A549 (cell line): ENCODE measurements at regions not wholly inside any gene's neighbourhood (a gene's known extent, or its start where the extent isn't known, plus 50 kb on each side); places are given as distances from the start of the nearest gene placed in this dataset.

Source experiments
- ATAC-seq, 2 experiments: fragments of 200-7000 bp in 1 of 2; fragments of >200 bp in 1 of 2; cut with Nextera tagmentation in 1 of 2; cut with Tn5 transposase in 1 of 2; 3 replicates each; pipeline versions ENCODE4 v1.8.0 to v1.9.1; 2018 to 2020; ENCODE audit warnings: mild to moderate bottlenecking in 1 of 2, moderate library complexity in 1 of 2
- CTCF ChIA-PET: fragments of 300-600 bp; sonication (Branson Sonifier 250); formaldehyde crosslinking; extraction: SDS; loops from one replicate; lab custom pipeline; 2021; ENCODE audit warnings: antibody characterized with exemption, inconsistent platforms; lab: Yijun Ruan, JAX
- POLR2A ChIA-PET: fragments of 350-600 bp; formaldehyde crosslinking; extraction: SDS; loops from one replicate; lab custom pipeline; 2021; ENCODE audit warnings: antibody characterized with exemption, inconsistent platforms; lab: Yijun Ruan, JAX
- DNase-seq, 2 experiments: peaks; one replicate each; pipeline versions ENCODE4 v3.0.0 to v3.0.0-alpha.2; 2011 to 2016; ENCODE audit warnings: low read depth in 1 of 2, low spot score in 1 of 2
- FAIRE-seq: peaks from 2 replicates; lab custom pipeline; 2011; peaks lifted over from hg19 to GRCh38; lab: Jason Lieb, UNC
- H3K27ac ChIP-seq, 2 experiments: fragments of >200 bp; sonication (Bioruptor Twin); formaldehyde crosslinking; 3 replicates each; pipeline ENCODE4 v1.5.1; 2016 to 2017
- H3K4me1 ChIP-seq: fragments of >200 bp; sonication (Bioruptor Twin); formaldehyde crosslinking; 3 replicates; pipeline ENCODE4 v1.6.1; 2016
- H3K4me2 ChIP-seq: fragments of >200 bp; sonication (Bioruptor Twin); formaldehyde crosslinking; 3 replicates; pipeline ENCODE4 v1.6.1; 2016
- H3K4me3 ChIP-seq: fragments of >200 bp; sonication (Bioruptor Twin); formaldehyde crosslinking; 3 replicates; pipeline ENCODE4 v1.5.1; 2016
- H3K9me3 ChIP-seq: fragments of >200 bp; sonication (Bioruptor Twin); formaldehyde crosslinking; 3 replicates; pipeline ENCODE4 v1.6.1; 2016
- BHLHE40 ChIP-seq: IDR thresholded peaks from 2 replicates; pipeline ENCODE4 v1.6.1; 2012; ENCODE audit warnings: low read depth, low read length, inconsistent platforms
- CEBPB ChIP-seq, 2 experiments: fragments of >200 bp in 1 of 2; sonication (Bioruptor Twin) in 1 of 2; formaldehyde crosslinking in 1 of 2; IDR thresholded peaks; 2 replicates each; pipeline ENCODE4 v1.6.1; 2012 to 2016
- CHD4 ChIP-seq: fragments of 200-600 bp; sonication (generic); IDR thresholded peaks from 2 replicates; pipeline ENCODE4 v1.6.1; 2016; ENCODE audit warnings: antibody characterized with exemption, mild to moderate bottlenecking, borderline replicate concordance
- EHMT2 ChIP-seq: fragments of 200-600 bp; sonication (generic); IDR thresholded peaks from 2 replicates; pipeline ENCODE4 v1.6.1; 2016; ENCODE audit warnings: antibody characterized with exemption, low read depth, mild to moderate bottlenecking, moderate library complexity
- FOSB ChIP-seq: fragments of 250-450 bp; sonication (Bioruptor Pico); IDR thresholded peaks from 2 replicates; pipeline ENCODE4 v1.5.0; 2020; ENCODE audit warnings: mild to moderate bottlenecking, moderate library complexity
- FOSL2 ChIP-seq, 2 experiments: fragments of 450-650 bp in 1 of 2; fragments of >200 bp in 1 of 2; sonication (Bioruptor Twin) in 1 of 2; formaldehyde crosslinking; IDR thresholded peaks; 2 replicates each; pipeline versions ENCODE4 v1.5.0 to v1.6.1; 2016 to 2020; ENCODE audit warnings: mild to moderate bottlenecking in 1 of 2, moderate library complexity in 1 of 2
- GATA3 ChIP-seq: IDR thresholded peaks from 2 replicates; pipeline ENCODE4 v1.6.1; 2012; ENCODE audit warnings: borderline replicate concordance
- HMGXB4 ChIP-seq: fragments of 250-450 bp; sonication (Bioruptor Pico); IDR thresholded peaks from 2 replicates; pipeline ENCODE4 v1.5.0; 2021; ENCODE audit warnings: mild to moderate bottlenecking, moderate library complexity, borderline replicate concordance
- JUN ChIP-seq, 2 experiments: fragments of >200 bp; sonication (Bioruptor Twin); formaldehyde crosslinking; IDR thresholded peaks; 2 replicates in 1 of 2; 3 replicates in 1 of 2; pipeline ENCODE4 v1.6.1; 2016 to 2017
- MAFK ChIP-seq: fragments of 450-650 bp; IDR thresholded peaks from 2 replicates; pipeline ENCODE4 v1.6.1; 2014; ENCODE audit not compliant: partially characterized antibody
- MYC ChIP-seq: IDR thresholded peaks from 2 replicates; pipeline ENCODE4 v1.6.1; 2012; ENCODE audit warnings: mild to moderate bottlenecking, inconsistent platforms, low read length, improper control_type of control experiment, borderline replicate concordance
- NR3C1 ChIP-seq: fragments of >200 bp; sonication (Bioruptor Twin); formaldehyde crosslinking; IDR thresholded peaks from 3 replicates; pipeline ENCODE4 v1.6.1; 2017
- POLR2AphosphoS2 ChIP-seq: conservative IDR thresholded peaks from 2 replicates; pipeline ENCODE4 v1.6.1; 2012; ENCODE audit warnings: low read length, improper control_type of control experiment, inconsistent platforms
- RARB ChIP-seq: fragments of 250-450 bp; sonication (Bioruptor Pico); IDR thresholded peaks from 2 replicates; pipeline ENCODE4 v1.8.0; 2021; ENCODE audit warnings: mild to moderate bottlenecking, moderate library complexity
- RCOR1 ChIP-seq: fragments of 150-350 bp; IDR thresholded peaks from 2 replicates; pipeline ENCODE4 v1.6.1; 2014; ENCODE audit warnings: antibody characterized with exemption, low read length, low read depth
- TFCP2L1 ChIP-seq: fragments of 250-450 bp; sonication (Bioruptor Pico); IDR thresholded peaks from 2 replicates; pipeline ENCODE4 v1.5.0; 2021; ENCODE audit warnings: mild to moderate bottlenecking
- ZFP36 ChIP-seq: fragments of 450-650 bp; IDR thresholded peaks from 2 replicates; pipeline ENCODE4 v1.6.1; 2014; ENCODE audit warnings: borderline replicate concordance; ENCODE audit not compliant: partially characterized antibody
- ZNF302 ChIP-seq: fragments of 250-450 bp; sonication (Bioruptor Pico); IDR thresholded peaks from 2 replicates; pipeline ENCODE4 v1.9.0; 2021; ENCODE audit warnings: inconsistent platforms, mild to moderate bottlenecking, moderate library complexity
- ZSCAN20 ChIP-seq: fragments of 250-450 bp; sonication (Bioruptor Pico); IDR thresholded peaks from 2 replicates; pipeline ENCODE4 v1.8.0; 2022; ENCODE audit warnings: mild to moderate bottlenecking, moderate library complexity
- WGBS: methylation state at CpG from one replicate; pipeline ENCODE4 v1.1.6; 2017; ENCODE audit errors: missing lambda C conversion rate; 5-methylcytosine and 5-hydroxymethylcytosine counted together
- TF ChIP-seq, protein P1 (sequence below): IDR thresholded peaks from 2 replicates; pipeline ENCODE4 v1.6.1; 2012; ENCODE audit warnings: low read depth, borderline replicate concordance
- TF ChIP-seq, protein P2 (sequence below): fragments of 450-650 bp; IDR thresholded peaks from 2 replicates; pipeline ENCODE4 v1.6.1; 2014; ENCODE audit warnings: antibody characterized with exemption
- TF ChIP-seq, protein P3 (sequence below): IDR thresholded peaks from 2 replicates; pipeline ENCODE4 v1.6.1; 2012

DNA sequence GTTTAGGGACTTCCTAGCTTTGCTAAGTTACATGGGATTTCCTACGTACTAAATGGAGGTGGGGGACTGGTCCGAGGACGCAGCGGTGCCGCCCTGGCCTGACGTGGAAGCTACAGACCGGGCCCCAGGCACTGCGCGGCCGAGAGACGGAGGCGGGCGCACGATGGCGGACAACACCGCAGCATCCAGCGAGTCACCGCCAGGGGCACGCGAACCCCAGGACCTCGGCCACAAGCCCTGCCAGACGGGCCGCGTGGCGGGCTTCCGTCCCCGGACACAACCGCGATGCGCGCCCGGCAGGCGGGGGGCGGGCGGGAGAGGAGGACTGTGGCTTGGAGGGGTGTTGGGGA lies 1516.9 kb upstream of the DEFB115 start:
- Histone ChIP-seq H3K27ac (no peak overlapping the region), H3K4me1 (no peaks in the 10 kb centered on the region), H3K4me3 (no peak overlapping the region), H3K9me3 (no peaks in the 10 kb centered on the region; the same call in 2 of the 3 replicates), H3K4me2 (no peak overlapping the region)
- DNase-seq = no peak
- ChIA-PET POLR2A (no interaction called here), CTCF (no interaction called here)
- no peak for FAIRE-seq
- no peak for ATAC-seq
- TF ChIP-seq ZFP36 = no peak
- no peak for TF ChIP-seq TFCP2L1 (CRISPR knock-in tag)
- no peak for TF ChIP-seq ZNF302
- TF ChIP-seq ZSCAN20 (CRISPR knock-in tag) = no peak
- no peak for TF ChIP-seq FOSL2 (IDR thresholded peaks at IDR 0.05)
- TF ChIP-seq FOSL2 (CRISPR knock-in tag; IDR thresholded peaks at IDR 0.05) = no peak
- no peak for TF ChIP-seq HMGXB4 (CRISPR knock-in tag)
- TF ChIP-seq, protein P1, sequence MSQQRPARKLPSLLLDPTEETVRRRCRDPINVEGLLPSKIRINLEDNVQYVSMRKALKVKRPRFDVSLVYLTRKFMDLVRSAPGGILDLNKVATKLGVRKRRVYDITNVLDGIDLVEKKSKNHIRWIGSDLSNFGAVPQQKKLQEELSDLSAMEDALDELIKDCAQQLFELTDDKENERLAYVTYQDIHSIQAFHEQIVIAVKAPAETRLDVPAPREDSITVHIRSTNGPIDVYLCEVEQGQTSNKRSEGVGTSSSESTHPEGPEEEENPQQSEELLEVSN = no peak
- TF ChIP-seq RARB (CRISPR knock-in tag) = no peak
- TF ChIP-seq MYC = no peak
- no peak for TF ChIP-seq CEBPB (IDR thresholded peaks at IDR 0.05)
- no peak for TF ChIP-seq JUN (IDR thresholded peaks at IDR 0.05)
- TF ChIP-seq POLR2AphosphoS2 = no peak
- TF ChIP-seq, protein P2, sequence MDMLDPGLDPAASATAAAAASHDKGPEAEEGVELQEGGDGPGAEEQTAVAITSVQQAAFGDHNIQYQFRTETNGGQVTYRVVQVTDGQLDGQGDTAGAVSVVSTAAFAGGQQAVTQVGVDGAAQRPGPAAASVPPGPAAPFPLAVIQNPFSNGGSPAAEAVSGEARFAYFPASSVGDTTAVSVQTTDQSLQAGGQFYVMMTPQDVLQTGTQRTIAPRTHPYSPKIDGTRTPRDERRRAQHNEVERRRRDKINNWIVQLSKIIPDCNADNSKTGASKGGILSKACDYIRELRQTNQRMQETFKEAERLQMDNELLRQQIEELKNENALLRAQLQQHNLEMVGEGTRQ = no peak
- TF ChIP-seq MAFK = no peak
- 76% methylated on average over 18 of the region's 35 CpGs for WGBS

GRCh38 chr20:29740951-29741593 lies 1516.4 kb upstream of the DEFB115 start:
- DNase-seq = no peak
- POLR2A ChIA-PET = no interaction called here
- 79% methylated on average over 42 of the region's 51 CpGs for WGBS
- Histone ChIP-seq H3K4me1 (no peaks in the 10 kb centered on the region), H3K4me3 (no peak overlapping the region), H3K4me2 (no peak overlapping the region), H3K9me3 (no peaks in the 10 kb centered on the region; the same call in 2 of the 3 replicates), H3K27ac (no peak overlapping the region)
- CTCF ChIA-PET = no interaction called here
- ATAC-seq = no peak
- FAIRE-seq = no peak
- TF ChIP-seq ZNF302 (no peak), GATA3 (no peak), RARB (CRISPR knock-in tag) (no peak), POLR2AphosphoS2 (no peak), MYC (no peak), EHMT2 (no peak), FOSB (CRISPR knock-in tag) (no peak)
- TF ChIP-seq, protein P3, sequence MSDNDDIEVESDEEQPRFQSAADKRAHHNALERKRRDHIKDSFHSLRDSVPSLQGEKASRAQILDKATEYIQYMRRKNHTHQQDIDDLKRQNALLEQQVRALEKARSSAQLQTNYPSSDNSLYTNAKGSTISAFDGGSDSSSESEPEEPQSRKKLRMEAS = no peak
- TF ChIP-seq, all 56 proteins: peak for 0

- TF ChIP-seq CEBPB (IDR thresholded peaks at IDR 0.05) (no peak), FOSL2 (IDR thresholded peaks at IDR 0.05) (no peak), FOSL2 (CRISPR knock-in tag; IDR thresholded peaks at IDR 0.05) (no peak), ZNF302 (no peak), RARB (CRISPR knock-in tag) (no peak), NR3C1 (no peak), ZFP36 (no peak), CHD4 (no peak), RCOR1 (no peak), BHLHE40 (no peak), JUN (IDR thresholded peaks at IDR 0.05) (no peak)
- TF ChIP-seq, all 56 proteins: peak for 0
- no peak for DNase-seq
- H3K9me3 ChIP-seq = no peaks in the 10 kb centered on the region; the same call in 2 of the 3 replicates
- ChIA-PET CTCF (no interaction called here), POLR2A (no interaction called here)
- H3K4me3 ChIP-seq = no peak overlapping the region
- H3K4me1 ChIP-seq = no peaks in the 10 kb centered on the region
- no peak for FAIRE-seq
- WGBS = 55% methylated on average over 6 of the region's 13 CpGs
- H3K27ac ChIP-seq = no peak overlapping the region
- H3K4me2 ChIP-seq = no peak overlapping the region
- ATAC-seq = no peak
These were observed 1515.9 kb upstream of the DEFB115 start for GRCh38 chr20:29741594-29741893.
